ENCODE measurements at regions not wholly inside any gene's neighbourhood (a gene's known extent, or its start where the extent isn't known, plus 50 kb on each side); places are given as distances from the start of the nearest gene placed in this dataset.
A peak's percentile ranks its signal among the peaks of the same experiment; 100 is the strongest.

DNA sequence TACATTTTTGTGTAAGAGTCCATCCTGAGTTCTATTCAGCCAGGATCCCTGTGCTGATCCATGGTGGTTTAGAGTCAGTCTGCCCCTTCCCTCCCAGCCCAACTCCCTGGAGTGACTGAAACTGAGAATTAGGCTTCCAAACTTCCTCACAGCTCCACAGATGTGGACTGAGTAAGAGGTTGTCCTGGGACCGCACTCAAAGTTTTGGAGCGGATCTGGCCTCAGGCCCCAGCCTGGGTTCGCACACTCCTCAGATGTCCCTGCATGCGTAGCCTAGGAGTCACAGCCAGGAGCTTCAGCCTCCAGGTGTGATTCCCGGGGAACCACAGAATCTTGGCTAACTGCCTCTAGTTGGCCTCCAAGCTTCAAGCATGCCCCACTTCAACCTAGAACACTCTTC is 218.1 kb downstream of the C7orf25 start:
- DNase-seq: no peak
- in situ Hi-C loops (cut with HindIII; ENCODE audit: low pct_ligation_motif_present, low pct_unique_long_range_greater_than_20kb, low sequenced_read_pairs): no loop called here

DNA sequence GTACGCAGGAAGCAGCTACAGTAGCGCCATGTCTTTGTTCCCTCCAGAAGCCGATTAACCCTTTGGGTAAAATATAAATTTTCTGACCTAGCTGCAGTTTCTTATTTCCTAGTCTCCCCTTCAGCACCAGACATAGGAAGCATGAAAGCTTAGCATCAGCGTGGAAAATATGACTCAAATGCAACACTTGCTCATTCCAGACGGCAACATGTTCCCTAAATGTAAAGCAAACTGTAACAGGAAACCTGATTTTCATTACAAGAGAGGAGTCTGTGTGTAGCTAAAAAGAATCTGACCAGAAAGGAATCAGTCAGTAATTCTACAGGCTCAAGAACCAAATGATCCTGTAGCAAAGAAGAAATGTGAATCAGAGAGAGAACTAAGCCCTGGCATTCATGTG is 219.2 kb downstream of the C7orf25 start:
- DNase-seq: no peak
- in situ Hi-C loops (cut with HindIII; ENCODE audit: low pct_ligation_motif_present, low pct_unique_long_range_greater_than_20kb, low sequenced_read_pairs): no loop called here

DNA sequence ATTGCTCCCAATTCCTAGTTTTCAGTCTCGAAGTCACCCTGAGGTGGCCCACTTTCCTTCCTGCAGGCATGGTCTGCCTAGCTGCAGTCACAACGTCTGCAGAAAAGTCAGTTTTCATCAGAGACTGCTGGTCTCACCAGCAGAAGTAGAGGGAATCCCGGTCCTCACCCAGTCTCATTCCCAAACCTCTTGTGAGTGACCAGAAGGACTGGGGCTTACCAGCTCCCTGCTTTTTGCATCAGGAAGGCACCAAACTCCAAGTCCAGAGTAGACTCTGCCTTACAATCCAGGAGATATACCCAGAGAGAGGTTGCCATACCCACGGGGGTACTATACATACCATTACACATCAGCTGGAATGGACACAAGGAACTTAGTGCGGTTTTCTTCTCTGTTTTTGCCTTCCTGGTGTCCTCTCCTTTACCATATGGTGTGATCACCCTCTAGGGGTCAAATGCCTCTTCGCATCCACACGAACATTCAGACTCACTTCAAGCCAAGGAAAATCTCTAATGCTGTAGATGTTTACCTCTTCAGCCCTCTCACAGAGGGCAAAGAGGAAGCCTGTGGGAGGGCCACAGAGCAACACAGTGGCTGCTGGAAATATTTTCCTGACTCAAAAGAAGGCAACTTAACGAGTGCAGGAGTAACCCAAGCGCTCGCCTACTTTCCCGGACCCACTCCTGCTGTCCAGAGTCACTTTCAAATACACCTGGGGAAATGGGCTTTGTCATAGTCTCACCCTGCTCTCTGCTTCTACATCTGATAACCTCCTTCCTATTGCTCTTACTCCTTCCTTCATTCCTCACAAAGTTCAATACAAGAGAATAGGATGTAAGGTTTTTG is 220.9 kb downstream of the C7orf25 start:
- DNase-seq: peak; percentile 54
- in situ Hi-C loops (cut with HindIII; ENCODE audit: low pct_ligation_motif_present, low pct_unique_long_range_greater_than_20kb, low sequenced_read_pairs): no loop called here

DNA sequence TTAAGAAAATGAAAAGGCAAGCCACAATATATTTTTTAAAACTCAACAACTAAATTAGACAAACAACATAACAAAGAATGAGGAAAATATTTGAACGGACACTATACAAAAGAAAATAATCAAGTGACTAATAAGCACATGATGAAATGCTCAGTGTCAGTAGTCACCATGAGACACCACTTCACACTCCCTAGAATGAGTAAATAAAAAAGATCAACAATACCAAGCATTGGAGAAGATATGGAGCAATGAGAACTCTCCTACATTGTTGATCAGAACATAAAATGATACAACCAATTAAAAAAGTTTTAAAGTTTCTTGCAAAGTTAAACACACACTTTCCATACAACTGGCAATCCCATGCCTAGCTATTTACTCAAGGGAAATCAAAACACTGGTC is 222.2 kb downstream of the C7orf25 start:
- in situ Hi-C loops (cut with HindIII; ENCODE audit: low pct_ligation_motif_present, low pct_unique_long_range_greater_than_20kb, low sequenced_read_pairs): no loop called here
- DNase-seq: no peak

DNA sequence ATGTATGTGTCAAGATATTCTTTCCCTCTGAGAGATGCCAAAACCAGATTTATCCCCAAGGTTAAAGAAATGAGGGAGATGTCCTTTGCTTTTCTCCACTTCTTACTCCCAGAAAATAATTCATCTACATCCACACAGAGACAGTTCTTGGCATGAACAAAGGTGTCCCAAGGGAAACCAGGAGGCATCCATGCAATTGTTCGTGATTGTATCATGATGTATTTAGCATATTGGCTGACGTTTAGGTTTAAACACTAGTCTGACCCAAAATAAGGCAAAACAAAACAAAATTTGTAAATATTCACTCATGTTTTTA is 223.9 kb downstream of the C7orf25 start:
- no peak for DNase-seq
- in situ Hi-C loops (cut with HindIII; ENCODE audit: low pct_ligation_motif_present, low pct_unique_long_range_greater_than_20kb, low sequenced_read_pairs): no loop called here

DNA sequence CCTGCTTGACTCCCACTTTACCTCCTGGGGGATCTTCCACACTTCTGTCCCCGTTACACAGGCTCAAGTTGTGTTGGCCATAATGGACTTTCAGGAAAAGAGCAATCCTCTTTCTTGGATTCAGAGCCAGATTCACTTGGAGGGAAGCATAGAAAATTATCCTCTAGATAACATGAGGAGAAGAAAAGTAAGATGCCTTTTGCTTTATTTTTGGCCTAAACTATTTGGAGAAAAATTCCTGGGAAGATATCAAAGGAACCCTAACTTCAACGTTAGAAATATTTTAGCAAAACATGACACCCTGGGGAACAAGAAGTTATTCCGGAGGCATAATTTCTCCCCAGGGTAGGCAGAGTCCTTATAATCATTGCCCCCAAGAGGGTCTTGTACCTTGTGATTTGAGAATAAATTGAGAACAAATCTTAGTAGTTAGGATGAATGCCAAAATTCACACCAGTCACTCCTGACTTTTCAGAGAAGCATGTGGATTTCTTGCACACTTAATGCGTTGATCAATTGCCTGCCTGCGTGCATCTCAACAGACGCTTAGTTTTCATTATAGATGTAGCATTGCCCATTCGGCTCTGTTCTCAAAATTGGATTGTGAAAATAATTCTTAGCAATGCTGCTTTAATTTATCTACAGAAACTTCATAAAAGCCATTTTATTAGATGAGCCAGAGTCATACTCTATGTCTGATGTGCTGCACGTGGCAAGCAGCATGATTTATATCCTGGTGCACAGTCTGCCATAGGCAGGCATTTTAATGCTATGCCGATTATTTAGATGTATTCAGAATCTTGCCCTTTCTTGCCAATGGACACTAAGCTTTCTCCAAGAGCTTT is 224.4 kb downstream of the C7orf25 start:
- in situ Hi-C loops (cut with HindIII; ENCODE audit: low pct_ligation_motif_present, low pct_unique_long_range_greater_than_20kb, low sequenced_read_pairs): no loop called here
- no peak for DNase-seq

DNA sequence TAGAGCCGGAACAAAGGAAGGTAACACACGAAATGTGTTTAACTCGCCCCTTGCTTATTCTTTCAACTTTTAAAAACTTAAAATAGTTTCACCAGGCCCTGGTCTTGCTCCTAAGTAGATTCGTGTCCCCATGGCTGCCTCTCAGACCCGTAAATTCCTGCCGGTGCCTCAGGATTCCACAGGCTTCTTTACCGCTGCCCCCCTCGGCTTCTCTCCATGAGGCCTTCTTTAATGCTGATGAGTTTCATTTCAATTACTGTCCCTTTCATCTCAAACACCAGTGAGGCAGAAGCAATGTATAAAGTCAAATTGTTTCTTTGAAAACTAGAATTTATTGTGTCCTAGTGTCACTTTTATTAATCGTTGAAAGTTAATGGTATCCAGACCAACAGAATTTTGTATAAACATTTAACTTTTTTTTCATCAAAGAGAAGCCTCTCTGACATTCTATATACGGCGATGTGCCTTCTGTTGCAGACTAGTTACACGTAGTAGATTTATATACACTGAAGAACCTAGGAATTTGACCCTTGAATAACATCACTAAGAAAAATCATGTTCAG is 225.2 kb downstream of the C7orf25 start:
- in situ Hi-C loops (cut with HindIII; ENCODE audit: low pct_ligation_motif_present, low pct_unique_long_range_greater_than_20kb, low sequenced_read_pairs): no loop called here

DNA sequence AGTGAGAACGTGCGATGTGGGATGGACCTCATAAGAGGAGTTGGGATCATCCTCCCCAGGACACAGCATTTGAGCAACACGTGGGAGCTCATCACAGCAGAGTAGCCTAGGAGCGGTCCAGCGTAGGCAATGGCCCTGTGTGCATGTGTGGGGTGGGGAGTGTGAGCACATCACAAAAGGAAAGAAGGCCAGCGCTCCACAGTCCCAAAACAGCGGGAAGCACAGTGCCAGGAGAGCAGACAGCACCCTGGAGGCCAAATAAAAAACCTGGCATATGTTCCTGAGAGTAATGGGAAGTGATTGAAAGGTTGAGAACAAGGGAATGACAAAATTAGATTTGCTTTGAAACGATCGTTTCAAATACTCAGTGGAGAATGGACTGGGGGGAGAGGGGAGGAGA is 226.0 kb downstream of the C7orf25 start:
- in situ Hi-C loops (cut with HindIII; ENCODE audit: low pct_ligation_motif_present, low pct_unique_long_range_greater_than_20kb, low sequenced_read_pairs): no loop called here
- DNase-seq: no peak

More for the DNA sequence above, 225.2 kb downstream of the C7orf25 start:
- no peak for DNase-seq

DNA sequence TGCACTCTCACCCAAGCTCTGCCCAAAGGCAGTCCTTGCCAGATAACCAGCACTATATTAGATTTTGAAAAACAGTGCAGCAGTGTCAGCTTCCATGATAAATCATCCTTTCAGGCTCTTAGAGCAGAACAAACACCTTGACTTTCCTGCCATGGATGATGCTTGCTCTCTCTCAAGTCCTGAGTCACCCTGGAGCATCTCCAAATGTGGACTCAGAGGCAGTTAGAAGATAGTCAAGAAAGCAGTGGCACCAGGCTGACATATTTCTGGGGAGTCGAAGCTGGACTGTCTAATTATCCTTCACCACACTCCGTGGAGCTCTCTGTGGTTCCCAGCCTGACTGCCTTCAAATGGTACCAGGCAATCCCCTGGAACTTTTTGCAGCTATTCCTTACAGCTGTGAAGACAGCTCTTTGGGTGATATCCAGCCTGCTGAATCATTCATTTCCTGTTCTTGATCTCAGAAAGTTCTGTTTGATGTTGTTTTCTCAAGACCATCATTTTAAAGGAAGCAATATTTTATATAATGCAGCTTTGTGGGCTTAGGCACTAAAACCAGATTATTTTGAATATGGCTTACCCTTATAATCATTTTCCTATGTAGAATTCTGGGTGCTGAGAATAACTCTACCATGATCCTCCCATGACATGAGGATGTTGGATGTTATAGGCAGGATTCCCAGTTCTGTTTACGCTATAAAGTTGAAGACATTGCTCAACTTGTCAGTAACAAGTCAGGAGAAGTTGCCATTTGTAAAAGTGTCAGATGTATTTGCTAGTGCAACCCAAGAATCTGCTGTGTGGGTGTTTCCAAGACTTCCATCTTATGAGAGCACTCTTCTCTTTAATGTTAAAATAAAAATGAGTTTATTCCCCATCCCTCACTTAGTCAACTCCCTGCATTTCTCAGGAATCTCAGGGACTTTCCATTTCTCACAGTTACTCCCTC is 233.8 kb downstream of the C7orf25 start:
- in situ Hi-C loops (cut with HindIII; ENCODE audit: low pct_ligation_motif_present, low pct_unique_long_range_greater_than_20kb, low sequenced_read_pairs): no loop called here
- DNase-seq: no peak

DNA sequence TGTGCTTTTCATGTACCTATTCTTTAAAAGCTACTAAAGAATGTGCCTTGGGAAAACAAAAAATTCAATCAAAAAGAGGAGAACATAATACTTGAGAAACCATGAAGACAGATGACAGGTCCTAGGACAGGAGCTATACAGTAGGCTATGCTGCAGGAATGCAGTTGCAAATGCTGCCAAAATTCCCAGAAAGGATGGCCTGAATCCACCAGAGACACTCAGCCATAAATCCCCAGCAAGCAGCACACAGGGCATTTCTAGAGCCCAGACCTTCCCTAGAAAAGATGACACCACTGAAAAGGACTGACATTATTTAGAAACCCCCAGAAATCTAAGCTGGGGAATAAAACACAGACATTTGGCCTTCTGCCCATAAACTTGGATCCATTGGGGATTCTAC is 237.3 kb downstream of the C7orf25 start:
- in situ Hi-C loops (cut with HindIII; ENCODE audit: low pct_ligation_motif_present, low pct_unique_long_range_greater_than_20kb, low sequenced_read_pairs): no loop called here
- DNase-seq: no peak

DNA sequence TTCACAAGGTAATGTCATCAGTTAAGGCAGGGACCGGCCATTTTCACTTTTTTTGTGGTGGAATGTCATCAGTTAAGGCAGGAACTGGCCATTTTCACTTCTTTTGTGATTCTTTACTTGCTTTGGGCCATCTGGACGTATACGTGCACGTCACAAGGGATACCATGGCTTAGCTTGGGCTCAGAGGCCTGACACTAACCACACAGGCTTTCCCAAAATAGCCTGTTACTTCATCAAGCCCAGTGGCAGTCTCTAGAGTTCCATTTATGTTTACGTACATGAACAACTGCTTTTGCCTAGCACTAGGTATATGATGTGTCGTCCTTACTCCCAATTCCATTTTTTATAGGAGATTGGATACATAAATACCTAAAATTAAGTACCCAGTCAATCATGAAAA is 237.9 kb downstream of the C7orf25 start:
- DNase-seq: no peak
- in situ Hi-C loops (cut with HindIII; ENCODE audit: low pct_ligation_motif_present, low pct_unique_long_range_greater_than_20kb, low sequenced_read_pairs): no loop called here

DNA sequence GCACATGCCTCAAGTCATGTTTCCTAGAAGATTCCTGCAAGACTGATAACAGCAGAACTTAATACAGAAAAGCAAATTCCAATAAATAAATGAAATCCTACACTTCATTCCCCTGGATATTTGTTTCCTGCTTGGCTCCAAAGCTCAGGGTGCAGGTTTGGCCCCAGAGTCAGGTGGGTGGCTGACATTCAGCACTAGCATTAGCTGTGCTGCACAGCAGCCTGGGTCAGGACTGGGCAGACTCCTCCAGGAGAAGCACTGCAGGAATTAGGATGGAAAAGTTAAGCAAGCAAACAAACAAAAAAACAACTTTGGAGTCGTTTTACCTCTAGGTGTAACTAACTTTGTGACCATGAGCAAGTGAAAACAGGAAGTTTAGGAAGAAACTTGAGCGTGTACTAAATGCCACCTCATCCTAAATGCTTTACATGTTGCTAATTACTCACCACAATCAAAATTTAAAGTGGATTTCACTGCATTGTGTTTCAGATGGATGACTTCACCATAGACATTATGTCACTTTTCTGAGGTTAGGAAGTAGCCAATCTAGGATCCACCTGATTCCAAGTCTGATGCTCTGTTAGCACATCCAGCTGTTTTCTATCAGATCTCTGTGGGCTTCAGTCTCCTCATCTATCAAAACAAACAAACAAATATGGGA is 239.4 kb downstream of the C7orf25 start:
- DNase-seq: no peak
- in situ Hi-C loops (cut with HindIII; ENCODE audit: low pct_ligation_motif_present, low pct_unique_long_range_greater_than_20kb, low sequenced_read_pairs): no loop called here

DNA sequence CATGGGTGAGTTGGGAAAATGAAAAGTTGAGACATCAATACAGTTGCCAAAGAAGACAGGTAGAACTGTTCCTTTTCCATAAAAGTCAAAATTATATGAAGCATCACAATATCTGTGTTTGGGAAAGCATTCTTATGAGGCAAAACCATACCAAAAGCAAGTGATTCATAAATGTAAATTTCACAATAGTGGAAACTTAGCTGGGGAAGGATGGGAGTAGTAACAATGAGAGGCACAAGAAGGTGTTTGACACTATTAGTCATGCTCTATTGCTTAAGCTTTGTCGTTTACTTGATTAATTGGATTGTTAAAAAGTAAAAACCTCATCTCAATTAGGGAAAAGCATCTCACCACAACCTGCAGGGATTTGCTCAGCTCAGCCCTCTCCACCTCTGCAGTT is 240.2 kb downstream of the C7orf25 start:
- in situ Hi-C loops (cut with HindIII; ENCODE audit: low pct_ligation_motif_present, low pct_unique_long_range_greater_than_20kb, low sequenced_read_pairs): no loop called here
- DNase-seq: no peak

DNA sequence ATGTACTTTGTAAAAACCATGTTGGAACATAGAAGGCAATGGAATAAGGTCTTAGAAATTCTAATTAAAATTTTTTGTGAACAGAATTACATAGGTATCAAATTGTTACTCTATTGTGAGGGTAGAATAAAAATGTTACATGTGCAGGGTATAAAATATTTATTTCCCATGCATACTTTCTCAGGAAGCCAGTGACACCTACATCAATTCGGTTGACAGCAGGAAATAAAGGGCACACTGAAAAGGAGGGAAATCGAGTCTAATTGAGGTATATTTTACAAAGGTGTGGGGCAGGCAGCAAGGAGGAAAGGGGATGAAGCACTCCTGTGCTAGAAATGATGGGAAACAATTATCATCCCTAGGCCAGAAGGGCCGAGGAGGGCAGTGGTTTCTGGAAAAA is 244.9 kb downstream of the C7orf25 start:
- DNase-seq: no peak
- in situ Hi-C loops (cut with HindIII; ENCODE audit: low pct_ligation_motif_present, low pct_unique_long_range_greater_than_20kb, low sequenced_read_pairs): no loop called here

DNA sequence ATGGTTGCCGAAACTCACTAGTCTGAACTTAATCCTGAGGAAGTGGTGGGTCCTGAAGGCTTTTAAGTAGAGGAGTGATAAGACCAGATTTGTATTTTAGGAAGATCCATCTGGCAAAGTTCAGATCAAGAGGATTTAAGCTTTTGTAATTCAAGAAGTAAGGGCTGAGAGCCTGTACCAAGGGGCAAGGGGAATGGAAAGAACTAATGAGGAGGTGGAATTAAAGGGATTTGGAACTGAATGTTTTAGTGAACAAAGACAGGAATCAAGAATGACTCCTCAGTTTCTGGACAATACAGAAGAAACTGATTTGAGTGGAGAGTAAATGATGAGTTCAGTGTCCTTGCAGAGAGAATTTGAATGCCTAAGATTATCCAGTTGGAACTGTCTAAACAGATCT is 249.0 kb downstream of the C7orf25 start:
- no peak for DNase-seq
- in situ Hi-C loops (cut with HindIII; ENCODE audit: low pct_ligation_motif_present, low pct_unique_long_range_greater_than_20kb, low sequenced_read_pairs): no loop called here

DNA sequence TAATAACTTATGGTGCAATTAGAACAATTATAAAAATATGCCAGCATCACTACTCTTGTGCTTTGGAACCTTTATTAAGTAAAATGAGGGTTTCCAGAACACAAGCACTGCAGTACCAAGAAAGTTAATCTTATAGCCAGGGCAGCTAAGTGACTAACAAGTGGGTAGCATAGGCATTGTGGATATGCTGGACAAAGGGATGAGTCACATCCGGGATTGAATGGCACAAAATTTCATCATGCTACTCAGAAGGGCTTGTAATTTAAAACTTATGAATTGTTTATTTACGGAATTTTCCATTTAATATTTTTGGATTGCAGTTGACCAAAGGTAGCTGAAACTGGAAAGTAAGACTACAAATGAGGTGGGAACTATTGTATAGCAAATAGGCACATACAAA is 250.6 kb downstream of the C7orf25 start:
- peak; percentile 31 for DNase-seq
- in situ Hi-C loops (cut with HindIII; ENCODE audit: low pct_ligation_motif_present, low pct_unique_long_range_greater_than_20kb, low sequenced_read_pairs): no loop called here

DNA sequence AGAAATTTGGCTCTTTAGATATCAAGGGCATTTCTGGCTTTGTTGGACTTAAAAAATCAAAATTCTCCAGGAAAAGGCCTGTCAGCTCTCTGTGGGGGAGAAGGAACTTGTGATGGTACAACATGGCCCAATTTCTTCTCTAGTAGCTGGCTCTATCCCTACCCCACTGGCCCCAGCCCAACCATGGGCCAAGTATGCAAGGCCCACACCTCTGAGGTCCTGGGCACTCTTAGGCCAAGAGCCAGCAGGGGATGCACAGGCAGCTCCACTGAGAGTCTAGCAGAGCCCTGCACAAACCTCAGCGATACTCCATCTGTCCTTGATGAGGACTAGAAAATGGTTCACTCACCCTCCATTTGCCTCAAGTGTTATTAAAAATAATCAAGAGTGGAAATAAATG is 261.2 kb downstream of the C7orf25 start:
- no peak for DNase-seq
- in situ Hi-C loops (cut with HindIII; ENCODE audit: low pct_ligation_motif_present, low pct_unique_long_range_greater_than_20kb, low sequenced_read_pairs): no loop called here

DNA sequence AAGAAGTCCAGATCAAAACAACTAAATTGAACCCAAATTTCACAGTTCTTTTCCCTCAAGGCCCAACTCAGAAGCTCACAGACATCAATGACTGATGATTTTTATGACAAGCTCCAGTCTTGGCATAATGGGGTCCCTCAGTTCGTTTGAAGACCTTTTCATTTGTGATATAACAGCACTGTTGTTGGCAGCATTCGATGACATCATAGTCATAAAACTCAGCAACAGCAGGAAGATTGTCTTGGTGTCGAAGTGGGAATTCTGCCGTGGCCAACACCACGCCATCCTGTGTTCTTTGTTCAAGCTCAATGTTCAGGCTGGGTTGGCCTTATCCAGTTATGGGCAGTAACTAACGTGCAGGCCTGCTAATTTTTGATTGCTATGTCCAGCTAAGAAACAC is 261.7 kb downstream of the C7orf25 start:
- in situ Hi-C loops (cut with HindIII; ENCODE audit: low pct_ligation_motif_present, low pct_unique_long_range_greater_than_20kb, low sequenced_read_pairs): no loop called here

More for the DNA sequence above, 261.7 kb downstream of the C7orf25 start:
- DNase-seq: no peak
